MV-4-11 (cell line): ENCODE measurements at regions not wholly inside any gene's neighbourhood (a gene's known extent, or its start where the extent isn't known, plus 50 kb on each side); places are given as distances from the start of the nearest gene placed in this dataset.
"Not testable (repeated sequence)": the region's sequence is repeated elsewhere in the genome, so short reads cannot be mapped to it uniquely, and the experiment has no call there.

ENCODE experiments used
- DNase-seq: peaks from one replicate; lab custom pipeline; 2025; lab: John Stamatoyannopoulos, UW

- not testable (repeated sequence) for DNase-seq
Observed at GRCh38 chr15:75792236-75792635, 51.0 kb upstream of the UBE2Q2 start.

DNA sequence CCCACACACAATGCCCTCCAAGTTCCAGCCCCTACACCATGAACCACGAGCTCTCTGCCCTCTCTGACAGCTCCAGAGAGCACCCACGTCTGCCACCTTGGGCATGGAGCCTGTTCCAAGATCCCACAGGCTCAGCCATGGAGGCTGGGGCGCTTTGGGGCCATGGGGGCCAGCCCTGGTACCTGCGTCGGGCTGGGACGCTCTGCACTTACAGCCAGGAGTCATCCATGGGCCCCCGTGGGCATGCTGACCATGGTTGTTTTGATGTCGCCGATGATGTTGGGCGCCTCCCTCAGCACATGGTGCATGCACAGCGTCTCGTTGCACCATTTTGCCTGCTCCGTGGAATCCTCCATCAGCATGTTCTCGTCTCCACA is 51.9 kb upstream of the UBE2Q2 start:
- no peak for DNase-seq

DNA sequence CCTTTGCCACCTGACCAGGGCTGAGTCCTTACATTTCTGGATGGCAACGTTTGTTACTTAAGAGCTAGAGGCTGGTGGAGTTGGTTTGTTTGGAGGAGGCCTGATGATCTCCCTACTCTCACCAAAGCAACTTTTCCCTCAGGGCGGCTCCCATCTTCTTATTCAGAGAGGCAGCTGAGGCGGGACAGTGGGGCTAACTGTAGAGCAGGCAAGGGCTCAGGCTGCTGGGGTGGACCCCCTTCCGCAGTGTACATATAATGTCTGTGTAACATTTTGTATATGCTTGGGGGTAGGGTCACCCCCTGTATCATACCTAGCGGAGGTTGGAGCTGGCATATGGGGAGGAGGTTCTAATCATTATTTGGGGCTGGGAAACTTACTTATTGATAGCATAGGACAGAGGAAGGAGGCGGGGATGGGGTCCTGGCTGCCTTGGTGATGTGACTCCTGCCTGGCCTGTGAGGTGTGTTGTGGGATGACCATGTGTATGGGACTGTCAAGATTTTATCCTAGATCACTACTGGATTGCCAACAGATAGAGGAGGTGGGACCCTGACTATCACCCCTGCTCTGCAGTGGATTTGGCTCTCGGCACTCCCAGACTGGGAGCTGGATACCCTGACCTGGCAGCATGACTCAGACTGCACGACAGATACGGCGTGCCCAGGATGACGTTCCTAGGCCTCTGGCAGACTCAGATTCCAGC is 52.5 kb upstream of the UBE2Q2 start:
- no peak for DNase-seq

GRCh38 chr15:75786575-75786947 is 56.7 kb upstream of the UBE2Q2 start:
- DNase-seq, result no peak

DNA sequence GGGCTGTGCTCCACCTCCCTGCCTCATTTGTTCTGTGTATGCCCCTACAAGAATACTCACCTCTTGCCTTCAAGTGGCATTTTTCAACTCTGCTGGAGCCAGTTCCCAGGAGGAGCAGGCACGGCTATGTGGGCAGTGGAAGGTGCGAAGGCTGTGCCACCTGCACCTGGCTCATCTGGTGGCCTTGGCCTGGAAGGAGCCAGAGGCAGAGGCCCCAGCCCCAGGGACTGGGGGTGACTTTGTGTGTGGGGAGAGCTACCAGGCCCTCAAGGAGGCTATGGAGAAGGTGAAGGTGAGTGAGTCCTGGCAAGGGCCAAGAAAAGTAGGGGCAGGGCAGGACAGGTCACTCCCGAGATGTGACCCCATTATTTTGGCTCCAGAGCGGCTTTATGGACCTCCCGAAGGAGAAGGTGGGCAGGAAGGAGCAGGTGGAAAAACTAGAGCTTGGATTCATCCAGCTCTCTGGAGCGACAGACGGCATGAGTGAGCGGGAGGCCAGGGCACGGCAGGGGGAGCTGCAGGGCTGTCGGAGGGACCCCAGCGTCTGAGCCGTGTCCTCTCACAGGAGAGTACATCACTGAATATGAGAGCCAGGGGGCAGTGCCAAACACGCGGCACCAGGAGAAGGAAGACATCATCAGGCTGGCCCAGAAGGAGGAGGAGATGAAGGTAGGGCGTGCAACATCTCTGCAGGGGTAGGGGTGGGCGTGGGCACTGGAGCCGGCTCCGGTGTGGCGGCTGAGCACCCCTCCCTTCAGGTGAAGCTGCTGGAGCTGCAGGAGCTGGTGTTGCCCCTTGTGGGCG is 57.3 kb upstream of the UBE2Q2 start:
- no peak for DNase-seq

GRCh38 chr15:75784511-75785480 is 58.5 kb upstream of the UBE2Q2 start:
- not testable (repeated sequence) for DNase-seq

- not testable (repeated sequence) for DNase-seq
Observed at GRCh38 chr15:75783566-75783965, 59.7 kb upstream of the UBE2Q2 start.

- DNase-seq, result no peak
Observed at GRCh38 chr15:75782926-75783325, 60.3 kb upstream of the UBE2Q2 start.

- not testable (repeated sequence) for DNase-seq
Observed at GRCh38 chr15:75780995-75781394, 62.3 kb upstream of the UBE2Q2 start.

- no peak for DNase-seq
Observed at GRCh38 chr15:75779504-75779903, 63.7 kb upstream of the UBE2Q2 start.

- DNase-seq, result peak; percentile 67
Observed at GRCh38 chr15:75776871-75777610, 64.4 kb upstream of the CSPG4 start.

DNA sequence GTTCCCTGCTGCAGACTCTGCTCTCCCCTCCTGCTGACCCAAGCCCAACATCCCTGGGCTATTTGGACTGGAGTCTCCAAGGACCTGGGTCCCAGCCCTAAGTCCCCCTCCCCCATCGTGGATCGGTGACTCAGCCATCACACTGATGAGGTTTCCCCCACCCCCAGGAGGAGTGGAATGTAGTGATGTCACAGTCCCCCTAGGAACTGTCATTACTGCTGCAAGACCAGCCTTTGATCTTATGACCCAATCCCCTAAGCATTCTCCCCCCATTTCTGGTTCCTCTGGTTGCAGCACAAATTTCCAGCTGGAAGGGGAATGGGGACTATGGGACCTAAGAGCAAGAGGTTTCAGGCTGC is 63.4 kb upstream of the CSPG4 start:
- no peak for DNase-seq

GRCh38 chr15:75775296-75776064 is 62.8 kb upstream of the CSPG4 start:
- no peak for DNase-seq

DNA sequence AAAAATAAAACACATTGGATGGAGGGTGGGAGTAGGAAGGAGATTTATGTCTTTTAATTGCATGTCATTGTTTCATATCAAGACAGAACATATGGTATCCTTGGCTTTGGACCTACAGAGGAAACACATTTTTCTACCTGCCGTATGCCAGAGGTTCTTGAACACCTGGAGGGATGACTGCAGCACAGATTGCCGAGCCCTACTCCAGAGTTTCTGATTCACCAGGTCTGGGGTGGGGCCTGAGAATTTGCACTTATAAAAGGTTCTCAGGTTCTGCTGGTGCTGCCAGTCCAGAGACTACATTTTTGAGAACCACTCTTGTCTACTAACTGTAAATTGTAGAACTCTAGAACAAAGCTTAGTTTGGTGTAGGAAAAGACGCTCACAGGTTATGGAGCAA is 61.3 kb upstream of the CSPG4 start:
- DNase-seq, result not testable (repeated sequence)

- not testable (repeated sequence) for DNase-seq
Observed at GRCh38 chr15:75771054-75771453, 58.4 kb upstream of the CSPG4 start.

DNA sequence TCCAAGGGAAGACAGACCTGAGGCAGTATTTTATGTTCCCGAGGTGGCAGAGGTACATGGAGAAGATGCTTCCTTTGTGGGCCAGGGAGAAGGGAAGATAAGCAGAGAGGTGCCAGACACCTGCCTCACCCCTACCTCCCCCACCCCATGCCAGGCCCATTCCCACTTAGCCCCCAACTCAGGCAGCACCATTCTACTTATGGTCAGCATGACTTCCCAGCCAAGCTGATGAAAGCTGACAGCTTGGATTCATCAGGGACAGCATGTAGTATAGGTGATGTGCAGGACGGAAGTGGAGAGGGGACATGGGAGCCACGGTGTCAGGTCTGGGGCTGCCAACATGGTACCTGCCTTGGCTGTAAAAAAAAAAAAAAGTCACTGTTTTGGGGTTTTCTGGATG is 57.5 kb upstream of the CSPG4 start:
- no peak for DNase-seq

- not testable (repeated sequence) for DNase-seq
Observed at GRCh38 chr15:75768526-75768925, 55.9 kb upstream of the CSPG4 start.

DNA sequence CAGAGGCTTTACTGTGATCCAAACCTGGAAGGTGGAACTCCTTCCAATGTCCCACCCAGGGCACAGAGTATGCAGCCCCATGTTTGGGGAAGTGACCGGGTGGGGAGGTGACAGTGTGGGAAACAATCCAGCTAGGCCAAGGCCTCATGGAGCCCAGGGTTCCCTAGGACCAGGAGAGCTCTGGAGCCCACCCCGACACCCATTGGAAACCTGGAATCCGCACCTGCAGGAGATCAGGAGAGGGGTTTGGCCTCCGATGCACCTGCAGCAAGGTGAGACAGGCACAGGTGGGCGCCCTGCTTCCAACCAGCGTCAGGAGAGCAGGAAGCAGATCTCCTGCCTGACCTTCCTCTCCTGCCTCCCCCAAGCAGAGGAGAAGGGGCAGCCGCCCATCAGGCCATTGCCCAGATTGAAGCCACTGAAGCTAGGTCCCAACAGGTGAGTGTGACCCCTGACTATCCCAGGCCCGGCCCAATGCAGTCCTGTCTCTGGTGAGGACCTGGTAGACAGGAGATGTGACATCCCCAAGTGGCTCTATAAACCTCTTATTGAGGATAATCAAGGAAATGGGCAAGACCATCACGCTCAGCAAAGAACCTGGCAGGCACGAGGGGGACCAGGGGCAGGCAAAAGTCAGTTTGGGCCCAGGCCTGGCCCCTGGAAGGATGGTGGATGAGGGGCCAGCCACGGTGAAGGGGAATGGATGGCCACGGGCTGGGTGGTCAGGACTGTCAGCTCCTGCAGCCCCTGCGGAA is 53.1 kb upstream of the CSPG4 start:
- DNase-seq, result not testable (repeated sequence)

- not testable (repeated sequence) for DNase-seq
Observed at GRCh38 chr15:75764845-75765550, 52.4 kb upstream of the CSPG4 start.
